ENCODE measurements at regions not wholly inside any gene's neighbourhood (a gene's known extent, or its start where the extent isn't known, plus 50 kb on each side); places are given as distances from the start of the nearest gene placed in this dataset.

GRCh38 chr5:90173299-90174030 lies 236.1 kb downstream of the CETN3 start:
- TF ChIP-seq ESRRG (CRISPR knock-in tag; IDR thresholded peaks at IDR 0.05) (no peak), ZFP3 (CRISPR knock-in tag; IDR thresholded peaks at IDR 0.05) (no peak), BACH2 (CRISPR knock-in tag; IDR thresholded peaks at IDR 0.05; ENCODE audit: borderline replicate concordance) (no peak), PPARA (CRISPR knock-in tag; IDR thresholded peaks at IDR 0.05; ENCODE audit: borderline replicate concordance) (no peak), TCF4 (CRISPR knock-in tag; IDR thresholded peaks at IDR 0.05; ENCODE audit: borderline replicate concordance) (no peak), SNAI2 (CRISPR knock-in tag; IDR thresholded peaks at IDR 0.05) (no peak), ZFP30 (CRISPR knock-in tag; IDR thresholded peaks at IDR 0.05) (no peak)
- TF ChIP-seq, protein P1, sequence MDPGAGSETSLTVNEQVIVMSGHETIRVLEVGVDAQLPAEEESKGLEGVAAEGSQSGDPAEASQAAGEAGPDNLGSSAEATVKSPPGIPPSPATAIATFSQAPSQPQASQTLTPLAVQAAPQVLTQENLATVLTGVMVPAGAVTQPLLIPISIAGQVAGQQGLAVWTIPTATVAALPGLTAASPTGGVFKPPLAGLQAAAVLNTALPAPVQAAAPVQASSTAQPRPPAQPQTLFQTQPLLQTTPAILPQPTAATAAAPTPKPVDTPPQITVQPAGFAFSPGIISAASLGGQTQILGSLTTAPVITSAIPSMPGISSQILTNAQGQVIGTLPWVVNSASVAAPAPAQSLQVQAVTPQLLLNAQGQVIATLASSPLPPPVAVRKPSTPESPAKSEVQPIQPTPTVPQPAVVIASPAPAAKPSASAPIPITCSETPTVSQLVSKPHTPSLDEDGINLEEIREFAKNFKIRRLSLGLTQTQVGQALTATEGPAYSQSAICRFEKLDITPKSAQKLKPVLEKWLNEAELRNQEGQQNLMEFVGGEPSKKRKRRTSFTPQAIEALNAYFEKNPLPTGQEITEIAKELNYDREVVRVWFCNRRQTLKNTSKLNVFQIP (CRISPR knock-in tag; IDR thresholded peaks at IDR 0.05; ENCODE audit: borderline replicate concordance, low read depth) = no peak
- TF ChIP-seq, protein P2, sequence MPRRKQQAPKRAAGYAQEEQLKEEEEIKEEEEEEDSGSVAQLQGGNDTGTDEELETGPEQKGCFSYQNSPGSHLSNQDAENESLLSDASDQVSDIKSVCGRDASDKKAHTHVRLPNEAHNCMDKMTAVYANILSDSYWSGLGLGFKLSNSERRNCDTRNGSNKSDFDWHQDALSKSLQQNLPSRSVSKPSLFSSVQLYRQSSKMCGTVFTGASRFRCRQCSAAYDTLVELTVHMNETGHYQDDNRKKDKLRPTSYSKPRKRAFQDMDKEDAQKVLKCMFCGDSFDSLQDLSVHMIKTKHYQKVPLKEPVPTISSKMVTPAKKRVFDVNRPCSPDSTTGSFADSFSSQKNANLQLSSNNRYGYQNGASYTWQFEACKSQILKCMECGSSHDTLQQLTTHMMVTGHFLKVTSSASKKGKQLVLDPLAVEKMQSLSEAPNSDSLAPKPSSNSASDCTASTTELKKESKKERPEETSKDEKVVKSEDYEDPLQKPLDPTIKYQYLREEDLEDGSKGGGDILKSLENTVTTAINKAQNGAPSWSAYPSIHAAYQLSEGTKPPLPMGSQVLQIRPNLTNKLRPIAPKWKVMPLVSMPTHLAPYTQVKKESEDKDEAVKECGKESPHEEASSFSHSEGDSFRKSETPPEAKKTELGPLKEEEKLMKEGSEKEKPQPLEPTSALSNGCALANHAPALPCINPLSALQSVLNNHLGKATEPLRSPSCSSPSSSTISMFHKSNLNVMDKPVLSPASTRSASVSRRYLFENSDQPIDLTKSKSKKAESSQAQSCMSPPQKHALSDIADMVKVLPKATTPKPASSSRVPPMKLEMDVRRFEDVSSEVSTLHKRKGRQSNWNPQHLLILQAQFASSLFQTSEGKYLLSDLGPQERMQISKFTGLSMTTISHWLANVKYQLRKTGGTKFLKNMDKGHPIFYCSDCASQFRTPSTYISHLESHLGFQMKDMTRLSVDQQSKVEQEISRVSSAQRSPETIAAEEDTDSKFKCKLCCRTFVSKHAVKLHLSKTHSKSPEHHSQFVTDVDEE (CRISPR knock-in tag; IDR thresholded peaks at IDR 0.05) = no peak
